Activated CD4-positive, alpha-beta T cell treated with anti-CD3 and anti-CD28 coated beads, Interleukin-2, amount 10 ng/mL, durations not matched to agents 24 days and 14 days (primary cell): ENCODE measurements at regions not wholly inside any gene's neighbourhood (a gene's known extent, or its start where the extent isn't known, plus 50 kb on each side); places are given as distances from the start of the nearest gene placed in this dataset.

Source experiments
- DNase-seq: peaks from one replicate; pipeline ENCODE4 v3.0.0; 2022
- H3K27ac Mint-ChIP-seq: one replicate; pipeline ENCODE4 v1.8.0; 2022; ENCODE audit warnings: mild to moderate bottlenecking, mixed read lengths
- H3K27me3 Mint-ChIP-seq: one replicate; pipeline ENCODE4 v1.8.0; 2022; ENCODE audit warnings: mixed read lengths
- H3K36me3 Mint-ChIP-seq: one replicate; pipeline ENCODE4 v1.8.0; 2022; ENCODE audit warnings: low read depth, mild to moderate bottlenecking, mixed read lengths
- H3K4me1 Mint-ChIP-seq: one replicate; pipeline ENCODE4 v1.8.0; 2021; ENCODE audit warnings: mixed read lengths
- H3K4me3 Mint-ChIP-seq: one replicate; pipeline ENCODE4 v1.8.0; 2022; ENCODE audit warnings: mild to moderate bottlenecking, moderate library complexity, mixed read lengths
- H3K9me3 Mint-ChIP-seq: one replicate; pipeline ENCODE4 v1.8.0; 2021; ENCODE audit warnings: mixed read lengths
- intact Hi-C: fragments of 100-400 bp; cut with micrococcal nuclease; formaldehyde crosslinking; loops from one replicate; pipeline ENCODE4 v1.15.1; 2023

- Mint-ChIP-seq H3K27ac (no peak overlapping the region), H3K36me3 (no peaks in the 10 kb centered on the region), H3K4me3 (no peak overlapping the region), H3K4me1 (no peaks in the 10 kb centered on the region), H3K27me3 (no peaks in the 10 kb centered on the region), H3K9me3 (no peaks in the 10 kb centered on the region)
- DNase-seq: no peak
- intact Hi-C loops: no loop called here
Observed at GRCh38 chr13:89827552-89827951, 1519.9 kb upstream of the MIR17HG start.

- intact Hi-C loops: no loop called here
- no peaks in the 10 kb centered on the region for H3K36me3 Mint-ChIP-seq
Observed at GRCh38 chr13:89828506-89828905, 1519.0 kb upstream of the MIR17HG start.

GRCh38 chr13:89831157-89831556 is 1516.3 kb upstream of the MIR17HG start:
- H3K4me1 Mint-ChIP-seq: no peaks in the 10 kb centered on the region
- no peaks in the 10 kb centered on the region for H3K36me3 Mint-ChIP-seq
- no peaks in the 10 kb centered on the region for H3K9me3 Mint-ChIP-seq
- no peak overlapping the region for H3K27ac Mint-ChIP-seq
- no peaks in the 10 kb centered on the region for H3K27me3 Mint-ChIP-seq
- no peak overlapping the region for H3K4me3 Mint-ChIP-seq
- intact Hi-C loops: no loop called here
- DNase-seq: no peak

More at GRCh38 chr13:89828506-89828905, 1519.0 kb upstream of the MIR17HG start:
- no peak for DNase-seq
- Mint-ChIP-seq H3K4me1 (no peaks in the 10 kb centered on the region), H3K9me3 (no peaks in the 10 kb centered on the region), H3K27ac (no peak overlapping the region), H3K4me3 (no peak overlapping the region), H3K27me3 (no peaks in the 10 kb centered on the region)

GRCh38 chr13:89832827-89833226 is 1514.7 kb upstream of the MIR17HG start:
- intact Hi-C loops: no loop called here
- Mint-ChIP-seq H3K9me3 (peaks cover 4% of the 10 kb centered on the region), H3K4me3 (no peak overlapping the region), H3K27me3 (no peaks in the 10 kb centered on the region), H3K27ac (no peak overlapping the region), H3K36me3 (no peaks in the 10 kb centered on the region), H3K4me1 (no peaks in the 10 kb centered on the region)
- no peak for DNase-seq

GRCh38 chr13:89843621-89844020 is 1503.9 kb upstream of the MIR17HG start:
- H3K4me3 Mint-ChIP-seq: no peak overlapping the region
- H3K36me3 Mint-ChIP-seq: no peaks in the 10 kb centered on the region
- no peaks in the 10 kb centered on the region for H3K4me1 Mint-ChIP-seq
- intact Hi-C loops: no loop called here
- H3K27me3 Mint-ChIP-seq: no peaks in the 10 kb centered on the region
- no peak overlapping the region for H3K27ac Mint-ChIP-seq
- H3K9me3 Mint-ChIP-seq: peaks cover 3% of the 10 kb centered on the region
- no peak for DNase-seq

- H3K27me3 Mint-ChIP-seq: no peaks in the 10 kb centered on the region
- H3K27ac Mint-ChIP-seq: no peak overlapping the region
- intact Hi-C loops: no loop called here
- no peaks in the 10 kb centered on the region for H3K9me3 Mint-ChIP-seq
- H3K4me3 Mint-ChIP-seq: no peak overlapping the region
- no peak for DNase-seq
- H3K4me1 Mint-ChIP-seq: no peaks in the 10 kb centered on the region
- no peaks in the 10 kb centered on the region for H3K36me3 Mint-ChIP-seq
Observed at GRCh38 chr13:89845874-89846273, 1501.6 kb upstream of the MIR17HG start.

GRCh38 chr13:89846926-89847585 is 1500.4 kb upstream of the MIR17HG start:
- intact Hi-C loops: no loop called here
- H3K36me3 Mint-ChIP-seq: no peaks in the 10 kb centered on the region
- no peak overlapping the region for H3K4me3 Mint-ChIP-seq
- H3K9me3 Mint-ChIP-seq: no peaks in the 10 kb centered on the region
- DNase-seq: no peak
- H3K4me1 Mint-ChIP-seq: no peaks in the 10 kb centered on the region
- H3K27me3 Mint-ChIP-seq: no peaks in the 10 kb centered on the region
- H3K27ac Mint-ChIP-seq: no peak overlapping the region

- intact Hi-C loops: no loop called here
- Mint-ChIP-seq H3K4me3 (no peak overlapping the region), H3K9me3 (no peaks in the 10 kb centered on the region), H3K36me3 (no peaks in the 10 kb centered on the region), H3K27me3 (no peaks in the 10 kb centered on the region), H3K4me1 (no peaks in the 10 kb centered on the region), H3K27ac (no peak overlapping the region)
- no peak for DNase-seq
Observed at GRCh38 chr13:89852570-89852969, 1494.9 kb upstream of the MIR17HG start.

- H3K27me3 Mint-ChIP-seq: no peaks in the 10 kb centered on the region
- H3K4me3 Mint-ChIP-seq: no peak overlapping the region
- no peaks in the 10 kb centered on the region for H3K36me3 Mint-ChIP-seq
- H3K27ac Mint-ChIP-seq: no peak overlapping the region
- DNase-seq: no peak
- H3K9me3 Mint-ChIP-seq: no peaks in the 10 kb centered on the region
- H3K4me1 Mint-ChIP-seq: no peaks in the 10 kb centered on the region
- intact Hi-C loops: no loop called here
Observed at GRCh38 chr13:89856512-89856911, 1491.0 kb upstream of the MIR17HG start.

- DNase-seq: no peak
- Mint-ChIP-seq H3K4me3 (no peak overlapping the region), H3K36me3 (no peaks in the 10 kb centered on the region), H3K27ac (no peak overlapping the region), H3K9me3 (no peaks in the 10 kb centered on the region), H3K4me1 (no peaks in the 10 kb centered on the region), H3K27me3 (no peaks in the 10 kb centered on the region)
- intact Hi-C loops: no loop called here
Observed at GRCh38 chr13:89857502-89857901, 1490.0 kb upstream of the MIR17HG start.

GRCh38 chr13:89862011-89862690 is 1485.3 kb upstream of the MIR17HG start:
- Mint-ChIP-seq H3K27me3 (no peaks in the 10 kb centered on the region), H3K36me3 (no peaks in the 10 kb centered on the region), H3K4me1 (no peaks in the 10 kb centered on the region), H3K9me3 (peaks cover 8% of the 10 kb centered on the region), H3K27ac (no peak overlapping the region), H3K4me3 (no peak overlapping the region)
- no peak for DNase-seq
- intact Hi-C loops: no loop called here

GRCh38 chr13:89862691-89863036 is 1484.8 kb upstream of the MIR17HG start:
- intact Hi-C loops: no loop called here
- H3K4me1 Mint-ChIP-seq: no peaks in the 10 kb centered on the region
- H3K36me3 Mint-ChIP-seq: no peaks in the 10 kb centered on the region
- H3K27me3 Mint-ChIP-seq: no peaks in the 10 kb centered on the region
- no peak overlapping the region for H3K4me3 Mint-ChIP-seq
- peaks cover 12% of the 10 kb centered on the region for H3K9me3 Mint-ChIP-seq
- no peak overlapping the region for H3K27ac Mint-ChIP-seq
- no peak for DNase-seq

- intact Hi-C loops: no loop called here
- Mint-ChIP-seq H3K36me3 (no peaks in the 10 kb centered on the region), H3K27me3 (no peaks in the 10 kb centered on the region), H3K9me3 (peaks cover 12% of the 10 kb centered on the region), H3K4me1 (no peaks in the 10 kb centered on the region), H3K27ac (no peak overlapping the region), H3K4me3 (no peak overlapping the region)
- no peak for DNase-seq
Observed at GRCh38 chr13:89865164-89866064, 1482.1 kb upstream of the MIR17HG start.

- Mint-ChIP-seq H3K4me3 (no peak overlapping the region), H3K36me3 (no peaks in the 10 kb centered on the region), H3K9me3 (peaks cover 12% of the 10 kb centered on the region), H3K27me3 (no peaks in the 10 kb centered on the region), H3K27ac (no peak overlapping the region), H3K4me1 (no peaks in the 10 kb centered on the region)
- intact Hi-C loops: no loop called here
- DNase-seq: no peak
Observed at GRCh38 chr13:89869312-89869711, 1478.2 kb upstream of the MIR17HG start.
